NCI-H774 (cell line): ENCODE measurements at regions not wholly inside any gene's neighbourhood (a gene's known extent, or its start where the extent isn't known, plus 50 kb on each side); places are given as distances from the start of the nearest gene placed in this dataset.
"Not testable (repeated sequence)": the region's sequence is repeated elsewhere in the genome, so short reads cannot be mapped to it uniquely, and the experiment has no call there.

Experiments
- DNase-seq: peaks from one replicate; lab custom pipeline; 2025; lab: John Stamatoyannopoulos, UW

- no peak for DNase-seq
Measured at GRCh38 chr22:22977479-22978200, 90.0 kb downstream of the IGLL5 start.

- no peak for DNase-seq
Measured at GRCh38 chr22:22978637-22979036, 91.0 kb downstream of the IGLL5 start.

- no peak for DNase-seq
Measured at GRCh38 chr22:22979121-22979724, 91.1 kb upstream of the GNAZ start.

- DNase-seq: no peak
Measured at GRCh38 chr22:22979954-22980353, 90.4 kb upstream of the GNAZ start.

GRCh38 chr22:22981670-22982571 is 88.4 kb upstream of the GNAZ start:
- no peak for DNase-seq

- no peak for DNase-seq
Measured at GRCh38 chr22:22982616-22983015, 87.7 kb upstream of the GNAZ start.

- DNase-seq: no peak
Measured at GRCh38 chr22:22983123-22983522, 87.2 kb upstream of the GNAZ start.

GRCh38 chr22:22983816-22984215 is 86.5 kb upstream of the GNAZ start:
- DNase-seq: no peak

- no peak for DNase-seq
Measured at GRCh38 chr22:22984967-22985366, 85.4 kb upstream of the GNAZ start.

GRCh38 chr22:22986008-22986407 is 84.3 kb upstream of the GNAZ start:
- no peak for DNase-seq

GRCh38 chr22:22986640-22987039 is 83.7 kb upstream of the GNAZ start:
- no peak for DNase-seq

GRCh38 chr22:22988150-22988549 is 82.2 kb upstream of the GNAZ start:
- DNase-seq: no peak

- DNase-seq: no peak
Measured at GRCh38 chr22:22988785-22989184, 81.5 kb upstream of the GNAZ start.

- DNase-seq: no peak
Measured at GRCh38 chr22:22989856-22990255, 80.5 kb upstream of the GNAZ start.

GRCh38 chr22:22990711-22991505 is 79.4 kb upstream of the GNAZ start:
- not testable (repeated sequence) for DNase-seq

GRCh38 chr22:22992474-22992873 is 77.8 kb upstream of the GNAZ start:
- no peak for DNase-seq

- no peak for DNase-seq
Measured at GRCh38 chr22:22993184-22993583, 77.1 kb upstream of the GNAZ start.

GRCh38 chr22:22995166-22995565 is 75.2 kb upstream of the GNAZ start:
- no peak for DNase-seq

GRCh38 chr22:22996511-22997261 is 73.6 kb upstream of the GNAZ start:
- no peak for DNase-seq

GRCh38 chr22:22997262-22997898 is 72.9 kb upstream of the GNAZ start:
- DNase-seq: no peak

GRCh38 chr22:22997988-22998387 is 72.3 kb upstream of the GNAZ start:
- no peak for DNase-seq
